ENCODE measurements at regions not wholly inside any gene's neighbourhood (a gene's known extent, or its start where the extent isn't known, plus 50 kb on each side); places are given as distances from the start of the nearest gene placed in this dataset.

DNA sequence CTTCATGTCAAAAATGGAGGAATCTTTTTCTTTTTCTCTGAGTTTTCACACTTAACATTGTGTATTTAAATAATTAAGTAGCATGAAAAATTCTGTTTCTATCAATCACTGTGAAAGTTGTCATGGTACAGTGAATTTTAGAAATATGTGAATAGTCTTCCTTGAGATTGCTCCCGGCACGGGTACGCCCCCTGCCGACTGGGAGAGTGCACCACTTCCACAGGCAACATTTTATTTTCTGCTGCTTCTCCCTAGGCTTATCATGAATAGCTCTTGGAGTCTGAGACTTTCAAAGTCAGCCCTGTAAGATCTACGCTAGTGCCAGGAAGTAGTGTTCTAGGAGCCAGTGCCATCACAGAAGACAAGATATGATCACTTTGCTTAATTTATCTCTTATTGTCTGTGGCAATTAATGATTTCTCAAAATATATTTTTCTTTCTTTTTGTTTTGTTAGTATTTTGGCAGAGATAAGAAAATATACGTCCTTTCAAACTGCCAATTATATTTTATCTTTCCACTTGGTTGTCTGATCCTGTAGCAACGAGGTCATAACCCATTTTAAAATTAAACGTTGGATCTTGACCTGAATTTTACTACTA, 763.8 kb upstream of the AADAT start:
- TF ChIP-seq ZNF274 (IDR thresholded peaks at IDR 0.05; ENCODE audit: low read depth, low read length) (no peak), YY1 (IDR thresholded peaks at IDR 0.05; ENCODE audit: insufficient read depth, insufficient read length) (no peak), SUZ12 (IDR thresholded peaks at IDR 0.05; ENCODE audit: extremely low read depth, insufficient read depth, insufficient read length) (no peak)

Data from NT2/D1 (cell line).